Ovary (tissue), 7 donors: ENCODE measurements at regions not wholly inside any gene's neighbourhood (a gene's known extent, or its start where the extent isn't known, plus 50 kb on each side); places are given as distances from the start of the nearest gene placed in this dataset.

Experiments used
- DNase-seq, 5 donors: peaks; one replicate each; pipeline ENCODE4 v3.0.0-alpha.2; 2019 to 2020
- H3K27ac ChIP-seq, 2 donors: fragments of 200-600 bp; one replicate each; pipeline versions ENCODE4 v1.5.1 to v1.8.0; 2019 to 2022
- H3K27me3 ChIP-seq: fragments of 200-600 bp; one replicate; pipeline ENCODE4 v1.8.0; 2022
- H3K36me3 ChIP-seq: fragments of 200-600 bp; sonication (generic); one replicate; pipeline ENCODE4 v1.5.1; 2019
- H3K4me1 ChIP-seq: one replicate; pipeline ENCODE4 v1.8.1; 2013; ENCODE audit warnings: mild to moderate bottlenecking, moderate library complexity; ENCODE audit not compliant: insufficient read depth
- H3K4me3 ChIP-seq: fragments of 200-600 bp; sonication (generic); one replicate; pipeline ENCODE4 v1.5.1; 2017
- H3K9me3 ChIP-seq, 2 donors: fragments of 200-600 bp in 1 of 2; sonication (generic) in 1 of 2; one replicate each; pipeline versions ENCODE4 v1.5.1 to v1.8.1; 2013 to 2019; ENCODE audit warnings: mild to moderate bottlenecking in 1 of 2, moderate library complexity in 1 of 2
- CTCF ChIP-seq, 3 donors: fragments of 450-650 bp in 2 of 3; fragments of 200-600 bp in 1 of 3; IDR thresholded peaks; one replicate each; pipeline versions ENCODE4 v1.5.1 to v1.8.0; 2016 to 2022; ENCODE audit warnings: antibody characterized with exemption in 3 of 3, mild to moderate bottlenecking in 1 of 3
- EP300 ChIP-seq: sonication (generic); formaldehyde crosslinking; IDR thresholded peaks from one replicate; pipeline ENCODE4 v1.6.1; 2017; ENCODE audit warnings: antibody characterized with exemption
- POLR2A ChIP-seq: fragments of 450-650 bp; IDR thresholded peaks from one replicate; pipeline ENCODE4 v1.6.1; 2017; ENCODE audit warnings: antibody characterized with exemption, mild to moderate bottlenecking, moderate library complexity
- WGBS, 3 donors: extraction: QIAGEN DNeasy Blood & Tissue Kit in 1 of 3; methylation state at CpG; one replicate each; pipeline versions ENCODE4 v1.1.5 to v1.1.7; 2013 to 2017; 5-methylcytosine and 5-hydroxymethylcytosine counted together
- intact Hi-C, 4 donors: fragments of 100-400 bp; cut with DNase I; formaldehyde crosslinking; loops; one replicate each; pipeline versions ENCODE4 v1.11.0 to v1.15.1; 2022 to 2023
- donor health status: DM: no; HTN: no; CAD: no; lungs with moderate emphysema.
- donor health status: DM: no; HTN: no; CAD: no.
- donor health status: Bipolar disorder and iron deficiency.
- donor health status: DM: no; HTN: no; CAD: no.
- donor health status: DM: yes; HTN: yes; CAD: no.

DNA sequence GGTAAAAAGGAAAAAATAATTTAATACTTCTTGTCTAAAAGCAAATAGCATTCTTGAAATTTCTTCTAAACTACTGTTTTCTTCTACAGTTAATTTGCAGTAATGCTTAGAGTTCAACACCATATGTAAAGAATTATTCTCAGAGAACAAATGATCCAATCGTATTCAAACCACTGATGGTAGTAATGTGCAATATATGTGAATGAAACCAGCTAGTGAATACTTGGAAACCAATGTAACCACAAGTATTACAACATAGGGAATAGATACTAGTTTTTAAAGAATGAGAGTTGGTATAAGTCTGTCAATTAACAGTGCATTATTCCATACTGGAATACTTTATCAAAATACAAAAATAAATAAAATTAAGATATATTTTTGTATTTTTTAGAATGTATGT lies 850.0 kb downstream of the DIPK2A start:
- no peak overlapping the region for H3K27ac ChIP-seq
- H3K36me3 ChIP-seq = no peaks in the 10 kb centered on the region
- H3K4me1 ChIP-seq = peaks cover 1% of the 10 kb centered on the region
- no peak overlapping the region for H3K4me3 ChIP-seq
- DNase-seq = no peak
- no peaks in the 10 kb centered on the region for H3K27me3 ChIP-seq
- no peak for TF ChIP-seq EP300
- TF ChIP-seq POLR2A = no peak
- no peak for TF ChIP-seq CTCF (IDR thresholded peaks at IDR 0.05)
- intact Hi-C loops = no loop called here
- WGBS, 3 donors = 78 to 81% (median 80%) methylated on average over 1 of the region's 1 CpG
- no peaks in the 10 kb centered on the region for H3K9me3 ChIP-seq

DNA sequence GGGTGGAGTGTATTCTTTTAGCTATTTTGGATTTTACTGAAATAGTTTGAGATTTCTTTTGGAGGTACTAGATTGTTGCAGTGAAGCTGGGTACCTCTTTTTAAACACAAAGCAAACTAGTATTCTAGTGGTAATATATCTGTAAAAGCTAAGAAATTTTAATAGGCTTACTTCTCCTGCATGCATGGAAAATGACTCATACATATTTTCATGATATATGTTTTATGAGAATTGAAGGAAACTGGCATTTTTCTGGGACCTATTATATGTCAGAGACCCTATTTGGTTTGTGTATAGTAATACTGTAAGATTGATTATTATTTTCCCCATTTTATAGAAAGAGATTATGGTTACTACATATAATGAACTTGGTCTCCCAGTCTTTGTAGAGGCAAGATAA lies 851.0 kb downstream of the DIPK2A start:
- no peak for DNase-seq
- TF ChIP-seq CTCF (IDR thresholded peaks at IDR 0.05) (no peak), POLR2A (no peak), EP300 (no peak)
- intact Hi-C loops = no loop called here
- peaks cover 1% of the 10 kb centered on the region for H3K4me1 ChIP-seq
- no peaks in the 10 kb centered on the region for H3K36me3 ChIP-seq
- H3K4me3 ChIP-seq = no peak overlapping the region
- no peaks in the 10 kb centered on the region for H3K9me3 ChIP-seq
- H3K27me3 ChIP-seq = no peaks in the 10 kb centered on the region
- H3K27ac ChIP-seq = no peak overlapping the region

- H3K4me3 ChIP-seq = no peak overlapping the region
- no peak for DNase-seq
- peaks cover 2% of the 10 kb centered on the region for H3K4me1 ChIP-seq
- H3K27me3 ChIP-seq = no peaks in the 10 kb centered on the region
- no peaks in the 10 kb centered on the region for H3K36me3 ChIP-seq
- H3K27ac ChIP-seq = no peak overlapping the region
- H3K9me3 ChIP-seq = no peaks in the 10 kb centered on the region
- TF ChIP-seq POLR2A (no peak), EP300 (no peak), CTCF (IDR thresholded peaks at IDR 0.05) (no peak)
- intact Hi-C loops = no loop called here
Measured at GRCh38 chr3:144831955-144832716, 860.5 kb downstream of the DIPK2A start.

DNA sequence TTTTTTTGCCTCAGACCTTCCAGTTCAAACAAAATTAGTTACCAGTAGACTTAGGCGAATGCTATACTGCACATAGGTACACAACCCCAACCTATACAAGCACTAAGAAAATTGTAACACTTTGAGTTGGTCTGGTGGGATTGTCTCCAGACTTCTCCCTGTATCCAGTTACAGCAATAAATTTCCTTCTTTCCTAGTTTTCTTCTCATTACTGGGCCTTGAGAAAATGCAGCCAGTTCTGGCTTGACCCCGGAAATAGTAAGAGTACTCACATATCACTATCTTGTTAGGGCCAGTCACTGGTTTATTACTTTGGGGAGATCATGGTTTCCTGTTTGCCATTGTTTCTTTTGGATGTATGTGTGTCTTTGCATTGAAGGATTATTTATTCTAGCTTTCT lies 868.4 kb downstream of the DIPK2A start:
- WGBS, 3 donors = 62 to 80% (median 75%) methylated on average over 2 of the region's 2 CpGs

More for the DNA sequence above, 868.4 kb downstream of the DIPK2A start:
- no peak for DNase-seq
- Histone ChIP-seq H3K4me3 (no peak overlapping the region), H3K4me1 (no peaks in the 10 kb centered on the region), H3K27me3 (no peaks in the 10 kb centered on the region), H3K9me3 (no peaks in the 10 kb centered on the region), H3K36me3 (no peaks in the 10 kb centered on the region), H3K27ac (no peak overlapping the region)
- intact Hi-C loops = no loop called here
- TF ChIP-seq POLR2A (no peak), CTCF (IDR thresholded peaks at IDR 0.05) (no peak), EP300 (no peak)
